DMS53 (cell line): ENCODE measurements at regions not wholly inside any gene's neighbourhood (a gene's known extent, or its start where the extent isn't known, plus 50 kb on each side); places are given as distances from the start of the nearest gene placed in this dataset.
A peak's percentile ranks its signal among the peaks of the same experiment; 100 is the strongest.

Experiments
- DNase-seq: peaks from one replicate; lab custom pipeline; 2025; lab: John Stamatoyannopoulos, UW

- DNase-seq, result no peak
Measured at GRCh38 chr11:105332171-105332570, 192.6 kb upstream of the CARD18 start.

- DNase-seq, result no peak
Measured at GRCh38 chr11:105328061-105328460, 188.5 kb upstream of the CARD18 start.

- peak; percentile 25 for DNase-seq
Measured at GRCh38 chr11:105324156-105324555, 184.6 kb upstream of the CARD18 start.

- DNase-seq, result no peak
Measured at GRCh38 chr11:105321696-105322095, 182.1 kb upstream of the CARD18 start.

- DNase-seq, result peak; percentile 93
Measured at GRCh38 chr11:105315287-105315686, 175.7 kb upstream of the CARD18 start.

- no peak for DNase-seq
Measured at GRCh38 chr11:105312266-105312665, 172.7 kb upstream of the CARD18 start.

- DNase-seq, result no peak
Measured at GRCh38 chr11:105298630-105299029, 159.1 kb upstream of the CARD18 start.

- DNase-seq, result no peak
Measured at GRCh38 chr11:105298174-105298573, 158.6 kb upstream of the CARD18 start.

GRCh38 chr11:105297463-105297862 is 157.9 kb upstream of the CARD18 start:
- DNase-seq, result no peak

GRCh38 chr11:105296806-105297205 is 157.2 kb upstream of the CARD18 start:
- no peak for DNase-seq

- no peak for DNase-seq
Measured at GRCh38 chr11:105296386-105296785, 156.8 kb upstream of the CARD18 start.

- no peak for DNase-seq
Measured at GRCh38 chr11:105282658-105283057, 143.1 kb upstream of the CARD18 start.

- DNase-seq, result no peak
Measured at GRCh38 chr11:105274631-105275030, 135.1 kb upstream of the CARD18 start.

GRCh38 chr11:105273660-105274280 is 134.2 kb upstream of the CARD18 start:
- no peak for DNase-seq

- DNase-seq, result no peak
Measured at GRCh38 chr11:105269862-105270261, 130.3 kb upstream of the CARD18 start.

GRCh38 chr11:105268404-105269062 is 129.0 kb upstream of the CARD18 start:
- DNase-seq, result no peak

- DNase-seq, result peak; percentile 5
Measured at GRCh38 chr11:105265845-105266244, 126.3 kb upstream of the CARD18 start.

GRCh38 chr11:105260976-105261375 is 121.4 kb upstream of the CARD18 start:
- DNase-seq, result no peak

GRCh38 chr11:105245781-105246315 is 106.3 kb upstream of the CARD18 start:
- DNase-seq, result no peak

- DNase-seq, result no peak
Measured at GRCh38 chr11:105244160-105244825, 104.7 kb upstream of the CARD18 start.

- no peak for DNase-seq
Measured at GRCh38 chr11:105241136-105241535, 101.6 kb upstream of the CARD18 start.

- no peak for DNase-seq
Measured at GRCh38 chr11:105236664-105237063, 97.1 kb upstream of the CARD18 start.

- DNase-seq, result no peak
Measured at GRCh38 chr11:105233285-105233684, 93.7 kb upstream of the CARD18 start.
